Urinary bladder (tissue), 3 donors: ENCODE measurements at regions not wholly inside any gene's neighbourhood (a gene's known extent, or its start where the extent isn't known, plus 50 kb on each side); places are given as distances from the start of the nearest gene placed in this dataset.
"Not testable (repeated sequence)": the region's sequence is repeated elsewhere in the genome, so short reads cannot be mapped to it uniquely, and the experiment has no call there.

Source experiments
- DNase-seq: peaks from one replicate; pipeline ENCODE4 v3.0.0-alpha.2; 2015; ENCODE audit errors: extremely low spot score
- H3K27ac ChIP-seq: one replicate; pipeline ENCODE4 v1.5.1; 2013; ENCODE audit warnings: low read depth, mild to moderate bottlenecking, moderate library complexity
- H3K36me3 ChIP-seq: one replicate; pipeline ENCODE4 v1.6.1; 2013; ENCODE audit warnings: mild to moderate bottlenecking, moderate library complexity; ENCODE audit not compliant: insufficient read depth
- H3K4me1 ChIP-seq: one replicate; pipeline ENCODE4 v1.6.1; 2013; ENCODE audit warnings: mild to moderate bottlenecking, moderate library complexity; ENCODE audit not compliant: insufficient read depth
- H3K4me3 ChIP-seq: one replicate; pipeline ENCODE4 v1.5.1; 2013; ENCODE audit warnings: low read depth, low read length
- WGBS: extraction: QIAGEN DNeasy Blood & Tissue Kit; methylation state at CpG from one replicate; pipeline ENCODE4 v1.1.7; 2013; 5-methylcytosine and 5-hydroxymethylcytosine counted together
- donor health status: healthy with polysubstance abuse.
- donor health status: healthy.

DNA sequence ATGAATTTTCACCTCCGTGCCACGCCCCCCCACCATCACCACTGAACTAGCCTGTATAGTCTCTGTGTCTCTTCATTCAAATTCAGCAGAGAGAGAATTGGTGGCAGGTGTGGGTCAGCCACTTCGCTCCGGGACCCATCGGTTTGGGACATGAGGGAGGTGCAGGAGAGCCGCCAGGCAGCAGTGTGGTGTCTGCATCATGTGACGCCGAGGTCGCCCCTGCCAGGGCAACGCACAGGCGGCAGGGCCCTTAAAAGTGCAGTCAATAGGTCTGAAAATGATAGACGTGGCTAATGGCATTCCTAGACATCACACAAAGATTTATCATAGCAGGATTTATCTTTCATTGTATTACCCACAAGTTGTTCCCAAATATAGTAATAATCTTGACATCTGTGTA, 100.6 kb upstream of the RNF32 start:
- H3K4me3 ChIP-seq: no peak overlapping the region
- WGBS: 75% methylated on average over 12 of the region's 12 CpGs
- no peak overlapping the region for H3K27ac ChIP-seq
- no peak for DNase-seq
- no peaks in the 10 kb centered on the region for H3K36me3 ChIP-seq
- H3K4me1 ChIP-seq: no peaks in the 10 kb centered on the region

DNA sequence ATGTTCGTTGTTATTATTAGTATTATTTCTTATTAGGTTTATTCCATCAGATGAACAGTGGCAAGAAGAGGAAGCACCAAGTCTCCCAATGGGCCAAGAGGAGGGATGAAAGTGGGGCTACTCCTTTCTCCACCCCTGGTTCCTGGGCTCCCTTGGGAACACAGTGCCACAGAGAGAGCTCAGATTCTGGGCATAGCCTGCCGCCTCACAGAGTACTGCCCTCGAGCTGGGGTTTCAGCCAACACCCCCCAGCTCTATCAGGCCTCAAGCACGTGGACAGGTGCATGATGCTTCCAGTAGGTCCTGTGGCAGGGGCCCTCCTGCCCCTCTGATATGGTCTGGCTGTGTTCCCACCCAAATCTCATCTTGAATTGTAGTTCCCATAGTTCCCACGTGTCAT, 103.6 kb upstream of the RNF32 start:
- H3K36me3 ChIP-seq: no peaks in the 10 kb centered on the region
- H3K4me3 ChIP-seq: no peak overlapping the region
- 76% methylated on average over 5 of the region's 5 CpGs for WGBS
- DNase-seq: no peak
- no peak overlapping the region for H3K27ac ChIP-seq
- no peaks in the 10 kb centered on the region for H3K4me1 ChIP-seq

GRCh38 chr7:156534925-156535324, 105.6 kb upstream of the RNF32 start:
- 83% methylated on average over 9 of the region's 9 CpGs for WGBS

GRCh38 chr7:156533964-156534363, 106.6 kb upstream of the RNF32 start:
- Histone ChIP-seq H3K4me1 (no peaks in the 10 kb centered on the region), H3K36me3 (no peaks in the 10 kb centered on the region), H3K27ac (no peak overlapping the region), H3K4me3 (no peak overlapping the region)
- WGBS: 89% methylated on average over 9 of the region's 9 CpGs
- no peak for DNase-seq

More at GRCh38 chr7:156534925-156535324, 105.6 kb upstream of the RNF32 start:
- Histone ChIP-seq H3K4me1 (no peaks in the 10 kb centered on the region), H3K27ac (no peak overlapping the region), H3K36me3 (no peaks in the 10 kb centered on the region), H3K4me3 (no peak overlapping the region)
- no peak for DNase-seq

DNA sequence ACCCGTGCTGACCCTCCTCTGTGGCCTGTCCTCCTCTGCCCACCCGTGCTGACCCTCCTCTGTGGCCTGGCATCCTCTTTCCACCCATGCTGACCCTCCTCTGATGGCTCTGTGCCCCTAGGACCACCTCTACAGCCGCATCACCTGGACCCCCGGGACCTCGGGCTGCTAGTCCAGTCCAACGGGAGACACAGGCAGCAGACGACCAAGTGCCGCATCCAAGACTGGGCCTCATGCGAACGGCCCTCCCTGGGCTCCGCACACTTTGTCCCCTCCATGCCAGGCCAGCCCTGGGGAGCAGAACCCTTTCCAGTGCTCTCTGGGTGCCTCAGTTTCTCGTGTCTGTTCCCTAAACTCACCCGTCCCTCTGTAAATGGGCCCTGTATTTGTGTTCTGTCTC, 107.2 kb upstream of the RNF32 start:
- no peaks in the 10 kb centered on the region for H3K36me3 ChIP-seq
- no peak overlapping the region for H3K27ac ChIP-seq
- H3K4me3 ChIP-seq: no peak overlapping the region
- no peaks in the 10 kb centered on the region for H3K4me1 ChIP-seq
- 88% methylated on average over 13 of the region's 13 CpGs for WGBS
- DNase-seq: no peak

DNA sequence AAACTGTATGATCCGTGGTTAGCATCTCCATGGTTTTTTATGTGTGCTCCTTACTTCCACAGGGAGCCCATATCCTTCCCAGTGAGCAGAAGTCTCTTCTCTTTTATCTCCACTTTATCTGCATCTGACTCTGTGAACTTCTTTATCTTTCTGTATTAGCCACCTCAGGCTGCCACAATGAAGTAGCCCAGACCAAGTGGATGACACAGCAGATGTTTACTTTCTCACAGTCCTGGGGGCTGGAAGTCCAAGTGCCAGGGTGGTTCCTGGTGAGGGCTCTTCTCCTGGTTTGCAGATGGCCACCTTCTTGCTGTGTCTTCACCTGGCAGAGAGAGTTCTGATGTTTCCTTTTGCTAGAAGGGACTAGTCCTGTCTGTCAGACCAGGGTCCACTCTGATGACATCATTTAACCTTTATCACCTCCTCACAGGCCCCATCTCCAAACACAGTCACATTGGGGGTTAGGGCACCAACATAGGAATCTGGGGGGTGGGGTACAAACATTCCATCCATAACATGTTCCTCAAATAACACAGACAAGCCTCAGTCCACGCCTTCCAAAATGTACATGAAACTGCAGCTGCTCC, 108.5 kb upstream of the RNF32 start:
- WGBS: 49% methylated on average over 2 of the region's 2 CpGs
- no peak overlapping the region for H3K27ac ChIP-seq
- no peaks in the 10 kb centered on the region for H3K4me1 ChIP-seq
- H3K36me3 ChIP-seq: no peaks in the 10 kb centered on the region
- H3K4me3 ChIP-seq: no peak overlapping the region
- no peak for DNase-seq

DNA sequence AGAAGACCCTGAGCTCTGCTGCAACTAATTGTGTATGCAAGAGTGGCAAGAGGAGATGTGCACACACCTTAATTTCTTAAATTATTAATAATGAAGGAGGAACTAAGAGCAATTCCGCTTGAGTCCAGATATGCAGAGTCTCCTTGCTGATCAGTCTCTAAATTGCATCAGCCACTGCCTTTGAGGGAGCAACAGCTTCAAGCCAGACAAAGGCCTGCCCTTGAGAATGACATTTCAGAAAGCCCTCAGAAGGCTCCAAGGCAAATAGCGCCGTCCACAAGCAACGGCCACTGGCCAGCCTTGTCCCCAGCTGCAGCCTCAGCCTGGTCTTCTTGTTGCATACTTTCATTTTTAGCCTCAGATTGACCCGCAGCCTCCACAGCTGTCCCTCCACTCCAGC, 110.6 kb upstream of the RNF32 start:
- DNase-seq: no peak
- H3K4me3 ChIP-seq: no peak overlapping the region
- 91% methylated on average over 5 of the region's 5 CpGs for WGBS
- H3K36me3 ChIP-seq: no peaks in the 10 kb centered on the region
- H3K27ac ChIP-seq: no peak overlapping the region
- H3K4me1 ChIP-seq: no peaks in the 10 kb centered on the region

GRCh38 chr7:156527458-156527890, 113.1 kb upstream of the RNF32 start:
- Histone ChIP-seq H3K27ac (no peak overlapping the region), H3K4me3 (no peak overlapping the region), H3K4me1 (no peaks in the 10 kb centered on the region), H3K36me3 (no peaks in the 10 kb centered on the region)
- no peak for DNase-seq
- 53% methylated on average over 4 of the region's 4 CpGs for WGBS

- WGBS: 68% methylated on average over 11 of the region's 11 CpGs
- Histone ChIP-seq H3K4me3 (no peak overlapping the region), H3K27ac (no peak overlapping the region), H3K36me3 (no peaks in the 10 kb centered on the region), H3K4me1 (no peaks in the 10 kb centered on the region)
- no peak for DNase-seq
Observed at GRCh38 chr7:156524818-156525597, 115.6 kb upstream of the RNF32 start.

GRCh38 chr7:156523447-156524048, 117.0 kb upstream of the RNF32 start:
- DNase-seq: no peak
- WGBS: 83% methylated on average over 24 of the region's 24 CpGs
- no peaks in the 10 kb centered on the region for H3K36me3 ChIP-seq
- no peak overlapping the region for H3K27ac ChIP-seq
- H3K4me3 ChIP-seq: no peak overlapping the region
- H3K4me1 ChIP-seq: no peaks in the 10 kb centered on the region

- no peak overlapping the region for H3K4me3 ChIP-seq
- no peaks in the 10 kb centered on the region for H3K36me3 ChIP-seq
- no peak overlapping the region for H3K27ac ChIP-seq
- H3K4me1 ChIP-seq: no peaks in the 10 kb centered on the region
- DNase-seq: no peak
- 91% methylated on average over 17 of the region's 17 CpGs for WGBS
Observed at GRCh38 chr7:156522801-156523200, 117.8 kb upstream of the RNF32 start.

GRCh38 chr7:156519070-156519469, 121.5 kb upstream of the RNF32 start:
- no peak for DNase-seq
- 93% methylated on average over 12 of the region's 12 CpGs for WGBS
- no peak overlapping the region for H3K27ac ChIP-seq

GRCh38 chr7:156518466-156518865, 122.1 kb upstream of the RNF32 start:
- Histone ChIP-seq H3K4me3 (no peak overlapping the region), H3K4me1 (no peaks in the 10 kb centered on the region), H3K36me3 (no peaks in the 10 kb centered on the region), H3K27ac (no peak overlapping the region)
- 84% methylated on average over 7 of the region's 7 CpGs for WGBS
- DNase-seq: no peak

More at GRCh38 chr7:156519070-156519469, 121.5 kb upstream of the RNF32 start:
- no peaks in the 10 kb centered on the region for H3K4me1 ChIP-seq
- H3K4me3 ChIP-seq: no peak overlapping the region
- no peaks in the 10 kb centered on the region for H3K36me3 ChIP-seq

GRCh38 chr7:156517858-156518257, 122.7 kb upstream of the RNF32 start:
- H3K36me3 ChIP-seq, H3K4me3 ChIP-seq, H3K27ac ChIP-seq, H3K4me1 ChIP-seq, DNase-seq: not testable (repeated sequence)
- WGBS: 81% methylated on average over 8 of the region's 8 CpGs
